WTC11 (cell line): ENCODE measurements at regions not wholly inside any gene's neighbourhood (a gene's known extent, or its start where the extent isn't known, plus 50 kb on each side); places are given as distances from the start of the nearest gene placed in this dataset.

Source experiments
- ATAC-seq: fragments of 200-7000 bp; cut with Tn5 transposase; 2 replicates; pipeline ENCODE4 v1.10.0; 2021; ENCODE audit warnings: mild to moderate bottlenecking, moderate library complexity
- CTCF ChIA-PET: fragments of 300-600 bp; sonication (Branson Sonifier 250); formaldehyde crosslinking; loops from one replicate; lab custom pipeline; 2021; ENCODE audit warnings: antibody characterized with exemption; lab: Charles Lee
- POLR2A ChIA-PET: fragments of 350-600 bp; sonication (Branson Sonifier 250); formaldehyde crosslinking; loops from one replicate; lab custom pipeline; 2021; ENCODE audit warnings: antibody characterized with exemption; lab: Charles Lee
- DNase-seq: peaks from one replicate; pipeline ENCODE4 v3.0.0; 2021; ENCODE audit warnings: low spot score
- H3K27ac Mint-ChIP-seq: 2 replicates; pipeline ENCODE4 v1.8.0; 2021; ENCODE audit warnings: mixed read lengths
- H3K27me3 Mint-ChIP-seq: 2 replicates; pipeline ENCODE4 v1.8.0; 2021; ENCODE audit warnings: low read depth, mild to moderate bottlenecking, moderate library complexity, mixed read lengths
- H3K36me3 Mint-ChIP-seq: 2 replicates; pipeline ENCODE4 v1.8.0; 2021; ENCODE audit warnings: mixed read lengths
- H3K4me1 Mint-ChIP-seq: 2 replicates; pipeline ENCODE4 v1.8.0; 2022; ENCODE audit warnings: mixed read lengths
- H3K4me3 Mint-ChIP-seq: 2 replicates; pipeline ENCODE4 v1.8.0; 2021; ENCODE audit warnings: mild to moderate bottlenecking, moderate library complexity, mixed read lengths
- H3K9me3 Mint-ChIP-seq: 2 replicates; pipeline ENCODE4 v1.8.0; 2021; ENCODE audit warnings: mixed read lengths
- ARID4B ChIP-seq: sonication (generic); formaldehyde crosslinking; IDR thresholded peaks from 2 replicates; pipeline ENCODE4 v1.8.0; 2023; ENCODE audit warnings: missing genetic modification reagents, mild to moderate bottlenecking, borderline replicate concordance
- ATF2 ChIP-seq: sonication (generic); formaldehyde crosslinking; IDR thresholded peaks from 2 replicates; pipeline ENCODE4 v1.8.1; 2022; ENCODE audit warnings: low read depth, missing genetic modification reagents, borderline replicate concordance
- ATF6 ChIP-seq: sonication (generic); formaldehyde crosslinking; IDR thresholded peaks from 2 replicates; pipeline ENCODE4 v1.8.1; 2023; ENCODE audit warnings: mild to moderate bottlenecking, missing genetic modification reagents
- CBFB ChIP-seq: sonication (generic); formaldehyde crosslinking; IDR thresholded peaks from 2 replicates; pipeline ENCODE4 v1.8.1; 2022; ENCODE audit warnings: mild to moderate bottlenecking, low read depth, missing genetic modification reagents
- ETV6 ChIP-seq: sonication (generic); formaldehyde crosslinking; IDR thresholded peaks from 2 replicates; pipeline ENCODE4 v1.8.1; 2022; ENCODE audit warnings: mild to moderate bottlenecking, missing genetic modification reagents
- FOXP1 ChIP-seq: sonication (generic); formaldehyde crosslinking; IDR thresholded peaks from 2 replicates; pipeline ENCODE4 v1.8.0; 2022; ENCODE audit warnings: missing genetic modification reagents, mild to moderate bottlenecking, moderate library complexity, borderline replicate concordance
- GRHL2 ChIP-seq: fragments of 250-450 bp; sonication (Bioruptor Pico); IDR thresholded peaks from 2 replicates; pipeline ENCODE4 v1.8.0; 2022; ENCODE audit warnings: mild to moderate bottlenecking, moderate library complexity; ENCODE audit not compliant: insufficient replicate concordance, severe bottlenecking
- IRF2 ChIP-seq: sonication (generic); formaldehyde crosslinking; IDR thresholded peaks from 2 replicates; pipeline ENCODE4 v1.8.0; 2022; ENCODE audit warnings: low read depth, missing genetic modification reagents, borderline replicate concordance
- NFYB ChIP-seq: sonication (generic); formaldehyde crosslinking; conservative IDR thresholded peaks from 2 replicates; pipeline ENCODE4 v1.8.0; 2022; ENCODE audit warnings: low read depth, missing genetic modification reagents
- SMAD3 ChIP-seq: sonication (generic); formaldehyde crosslinking; IDR thresholded peaks from 2 replicates; pipeline ENCODE4 v1.8.0; 2022; ENCODE audit warnings: missing genetic modification reagents, mild to moderate bottlenecking, borderline replicate concordance
- SOX15 ChIP-seq: fragments of 250-450 bp; sonication (Bioruptor Pico); IDR thresholded peaks from 2 replicates; pipeline ENCODE4 v1.9.0; 2021; ENCODE audit warnings: mild to moderate bottlenecking
- TP53 ChIP-seq: sonication (generic); formaldehyde crosslinking; IDR thresholded peaks from 2 replicates; pipeline ENCODE4 v1.8.1; 2023; ENCODE audit warnings: mild to moderate bottlenecking, missing genetic modification reagents
- ZNF138 ChIP-seq: sonication (generic); formaldehyde crosslinking; conservative IDR thresholded peaks from 2 replicates; pipeline ENCODE4 v1.8.1; 2022; ENCODE audit warnings: mild to moderate bottlenecking, moderate library complexity, missing genetic modification reagents
- ZNF232 ChIP-seq: sonication (generic); formaldehyde crosslinking; IDR thresholded peaks from 2 replicates; pipeline ENCODE4 v1.8.0; 2022; ENCODE audit warnings: mild to moderate bottlenecking, missing genetic modification reagents
- ZNF423 ChIP-seq: fragments of 250-450 bp; sonication (Bioruptor Pico); IDR thresholded peaks from 2 replicates; pipeline ENCODE4 v2.1.2; 2022; ENCODE audit warnings: mild to moderate bottlenecking, moderate library complexity
- ZNF425 ChIP-seq: fragments of 250-450 bp; sonication (Bioruptor Pico); conservative IDR thresholded peaks from 2 replicates; pipeline ENCODE4 v1.9.0; 2021; ENCODE audit warnings: mild to moderate bottlenecking
- TF ChIP-seq, protein P1 (sequence below): sonication (generic); formaldehyde crosslinking; IDR thresholded peaks from 2 replicates; pipeline ENCODE4 v1.8.0; 2023; ENCODE audit warnings: mild to moderate bottlenecking, missing genetic modification reagents
- TF ChIP-seq, protein P2 (sequence below): fragments of 250-450 bp; sonication (Bioruptor Pico); IDR thresholded peaks from 2 replicates; pipeline ENCODE4 v1.8.0; 2021; ENCODE audit warnings: mild to moderate bottlenecking
- TF ChIP-seq, protein P3 (sequence below): sonication (generic); formaldehyde crosslinking; IDR thresholded peaks from 2 replicates; pipeline ENCODE4 v1.8.0; 2022; ENCODE audit warnings: mild to moderate bottlenecking, missing genetic modification reagents
- TF ChIP-seq, protein P4 (sequence below): sonication (generic); formaldehyde crosslinking; IDR thresholded peaks from 2 replicates; pipeline ENCODE4 v1.8.1; 2022; ENCODE audit warnings: mild to moderate bottlenecking, moderate library complexity, missing genetic modification reagents

DNA sequence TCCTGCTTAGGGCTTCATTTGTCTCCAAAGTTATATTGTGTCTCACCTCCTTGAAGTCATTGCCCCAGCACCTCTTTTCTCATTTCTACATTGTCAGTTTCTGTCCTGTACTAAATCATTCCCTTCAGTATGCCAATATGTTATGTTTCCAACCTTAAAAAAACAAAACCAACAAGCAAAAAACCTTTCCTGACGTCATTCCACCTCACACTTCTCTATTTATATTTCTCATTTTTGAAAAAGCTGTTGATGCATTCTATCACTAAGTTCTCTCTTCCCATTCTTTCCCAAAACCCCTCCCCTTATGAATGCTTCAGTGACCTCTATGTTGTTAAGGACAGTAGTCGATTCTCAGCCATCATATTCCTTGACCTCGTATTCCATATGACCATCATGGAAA is 98.7 kb upstream of the ARHGAP24 start:
- H3K27ac Mint-ChIP-seq, result no peak overlapping the region
- POLR2A ChIA-PET, result no interaction called here
- TF ChIP-seq TP53 (CRISPR knock-in tag) (no peak), ATF2 (CRISPR knock-in tag) (no peak), FOXP1 (CRISPR knock-in tag) (no peak), ETV6 (CRISPR knock-in tag) (no peak), ZNF232 (no peak), SMAD3 (CRISPR knock-in tag) (no peak), ZNF138 (CRISPR knock-in tag) (no peak), ZNF423 (no peak), SOX15 (CRISPR knock-in tag) (no peak), GRHL2 (CRISPR knock-in tag) (no peak)
- TF ChIP-seq, protein P1, sequence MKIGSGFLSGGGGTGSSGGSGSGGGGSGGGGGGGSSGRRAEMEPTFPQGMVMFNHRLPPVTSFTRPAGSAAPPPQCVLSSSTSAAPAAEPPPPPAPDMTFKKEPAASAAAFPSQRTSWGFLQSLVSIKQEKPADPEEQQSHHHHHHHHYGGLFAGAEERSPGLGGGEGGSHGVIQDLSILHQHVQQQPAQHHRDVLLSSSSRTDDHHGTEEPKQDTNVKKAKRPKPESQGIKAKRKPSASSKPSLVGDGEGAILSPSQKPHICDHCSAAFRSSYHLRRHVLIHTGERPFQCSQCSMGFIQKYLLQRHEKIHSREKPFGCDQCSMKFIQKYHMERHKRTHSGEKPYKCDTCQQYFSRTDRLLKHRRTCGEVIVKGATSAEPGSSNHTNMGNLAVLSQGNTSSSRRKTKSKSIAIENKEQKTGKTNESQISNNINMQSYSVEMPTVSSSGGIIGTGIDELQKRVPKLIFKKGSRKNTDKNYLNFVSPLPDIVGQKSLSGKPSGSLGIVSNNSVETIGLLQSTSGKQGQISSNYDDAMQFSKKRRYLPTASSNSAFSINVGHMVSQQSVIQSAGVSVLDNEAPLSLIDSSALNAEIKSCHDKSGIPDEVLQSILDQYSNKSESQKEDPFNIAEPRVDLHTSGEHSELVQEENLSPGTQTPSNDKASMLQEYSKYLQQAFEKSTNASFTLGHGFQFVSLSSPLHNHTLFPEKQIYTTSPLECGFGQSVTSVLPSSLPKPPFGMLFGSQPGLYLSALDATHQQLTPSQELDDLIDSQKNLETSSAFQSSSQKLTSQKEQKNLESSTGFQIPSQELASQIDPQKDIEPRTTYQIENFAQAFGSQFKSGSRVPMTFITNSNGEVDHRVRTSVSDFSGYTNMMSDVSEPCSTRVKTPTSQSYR (CRISPR knock-in tag), result no peak
- TF ChIP-seq, protein P2, sequence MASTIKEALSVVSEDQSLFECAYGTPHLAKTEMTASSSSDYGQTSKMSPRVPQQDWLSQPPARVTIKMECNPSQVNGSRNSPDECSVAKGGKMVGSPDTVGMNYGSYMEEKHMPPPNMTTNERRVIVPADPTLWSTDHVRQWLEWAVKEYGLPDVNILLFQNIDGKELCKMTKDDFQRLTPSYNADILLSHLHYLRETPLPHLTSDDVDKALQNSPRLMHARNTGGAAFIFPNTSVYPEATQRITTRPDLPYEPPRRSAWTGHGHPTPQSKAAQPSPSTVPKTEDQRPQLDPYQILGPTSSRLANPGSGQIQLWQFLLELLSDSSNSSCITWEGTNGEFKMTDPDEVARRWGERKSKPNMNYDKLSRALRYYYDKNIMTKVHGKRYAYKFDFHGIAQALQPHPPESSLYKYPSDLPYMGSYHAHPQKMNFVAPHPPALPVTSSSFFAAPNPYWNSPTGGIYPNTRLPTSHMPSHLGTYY (CRISPR knock-in tag), result no peak
- TF ChIP-seq, protein P3, sequence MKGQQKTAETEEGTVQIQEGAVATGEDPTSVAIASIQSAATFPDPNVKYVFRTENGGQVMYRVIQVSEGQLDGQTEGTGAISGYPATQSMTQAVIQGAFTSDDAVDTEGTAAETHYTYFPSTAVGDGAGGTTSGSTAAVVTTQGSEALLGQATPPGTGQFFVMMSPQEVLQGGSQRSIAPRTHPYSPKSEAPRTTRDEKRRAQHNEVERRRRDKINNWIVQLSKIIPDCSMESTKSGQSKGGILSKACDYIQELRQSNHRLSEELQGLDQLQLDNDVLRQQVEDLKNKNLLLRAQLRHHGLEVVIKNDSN, result no peak
- DNase-seq, result no peak
- H3K4me1 Mint-ChIP-seq, result no peaks in the 10 kb centered on the region
- ATAC-seq, result no peak
- no peak overlapping the region for H3K4me3 Mint-ChIP-seq
- CTCF ChIA-PET, result no interaction called here
- no peaks in the 10 kb centered on the region for H3K36me3 Mint-ChIP-seq
- no peaks in the 10 kb centered on the region for H3K9me3 Mint-ChIP-seq
- H3K27me3 Mint-ChIP-seq, result no peaks in the 10 kb centered on the region

GRCh38 chr4:85381968-85382367 is 93.0 kb upstream of the ARHGAP24 start:
- ATAC-seq, result no peak
- peaks cover 6% of the 10 kb centered on the region for H3K9me3 Mint-ChIP-seq
- no peak overlapping the region for H3K4me3 Mint-ChIP-seq
- DNase-seq, result no peak
- H3K4me1 Mint-ChIP-seq, result no peaks in the 10 kb centered on the region
- H3K27me3 Mint-ChIP-seq, result no peaks in the 10 kb centered on the region
- no peaks in the 10 kb centered on the region for H3K36me3 Mint-ChIP-seq
- no peak overlapping the region for H3K27ac Mint-ChIP-seq
- ChIA-PET CTCF (no interaction called here), POLR2A (no interaction called here)
- TF ChIP-seq IRF2 (CRISPR knock-in tag) (no peak), ATF6 (no peak), ZNF425 (CRISPR knock-in tag) (no peak), ARID4B (CRISPR knock-in tag) (no peak), SOX15 (CRISPR knock-in tag) (no peak), NFYB (CRISPR knock-in tag) (no peak), FOXP1 (CRISPR knock-in tag) (no peak), CBFB (no peak)
- TF ChIP-seq, protein P4, sequence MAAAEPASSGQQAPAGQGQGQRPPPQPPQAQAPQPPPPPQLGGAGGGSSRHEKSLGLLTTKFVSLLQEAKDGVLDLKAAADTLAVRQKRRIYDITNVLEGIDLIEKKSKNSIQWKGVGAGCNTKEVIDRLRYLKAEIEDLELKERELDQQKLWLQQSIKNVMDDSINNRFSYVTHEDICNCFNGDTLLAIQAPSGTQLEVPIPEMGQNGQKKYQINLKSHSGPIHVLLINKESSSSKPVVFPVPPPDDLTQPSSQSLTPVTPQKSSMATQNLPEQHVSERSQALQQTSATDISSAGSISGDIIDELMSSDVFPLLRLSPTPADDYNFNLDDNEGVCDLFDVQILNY, result no peak
